Thyroid gland (tissue), 4 donors: ENCODE measurements at regions not wholly inside any gene's neighbourhood (a gene's known extent, or its start where the extent isn't known, plus 50 kb on each side); places are given as distances from the start of the nearest gene placed in this dataset.
A peak's percentile ranks its signal among the peaks of the same experiment; 100 is the strongest.

Experiments
- DNase-seq, 2 donors: peaks; one replicate each; pipeline ENCODE4 v3.0.0-alpha.2; 2019
- H3K27ac ChIP-seq, 3 donors: fragments of 200-600 bp; sonication (generic); 1 replicate in 2 of 3; 2 replicates in 1 of 3; pipeline ENCODE4 v1.5.1; 2016 to 2019; ENCODE audit warnings: mild to moderate bottlenecking in 1 of 3, moderate library complexity in 1 of 3
- H3K27me3 ChIP-seq: fragments of 200-600 bp; sonication (generic); one replicate; pipeline ENCODE4 v1.5.1; 2019
- H3K36me3 ChIP-seq, 2 donors: fragments of 200-600 bp; sonication (generic); one replicate each; pipeline ENCODE4 v1.5.1; 2016 to 2019
- H3K4me1 ChIP-seq, 2 donors: fragments of 200-600 bp; sonication (generic); one replicate each; pipeline ENCODE4 v1.5.1; 2017 to 2019
- H3K4me3 ChIP-seq, 3 donors: fragments of 200-600 bp; sonication (generic); replicated peaks in 1 of 3; 1 replicate in 2 of 3; 2 replicates in 1 of 3; pipeline ENCODE4 v1.5.1; 2016; ENCODE audit warnings: mild to moderate bottlenecking in 1 of 3
- H3K9me3 ChIP-seq: fragments of 200-600 bp; sonication (generic); one replicate; pipeline ENCODE4 v1.5.1; 2017
- POLR2A ChIP-seq, 2 donors: fragments of 450-650 bp; IDR thresholded peaks; one replicate each; pipeline ENCODE4 v1.6.1; 2017; ENCODE audit warnings: antibody characterized with exemption in 2 of 2, mild to moderate bottlenecking in 2 of 2, moderate library complexity in 1 of 2
- WGBS, 2 donors: methylation state at CpG; one replicate each; pipeline ENCODE4 v1.1.5; 2017; 5-methylcytosine and 5-hydroxymethylcytosine counted together
- intact Hi-C: fragments of 100-400 bp; cut with DNase I; formaldehyde crosslinking; loops from one replicate; pipeline ENCODE4 v1.15.1; 2023
- TF ChIP-seq, protein P1 (sequence below), 6 experiments: fragments of 200-600 bp in 3 of 6; fragments of 450-650 bp in 3 of 6; sonication (generic) in 3 of 6; IDR thresholded peaks; one replicate each; pipeline ENCODE4 v1.5.1; 2016 to 2019; ENCODE audit warnings: antibody characterized with exemption in 6 of 6, mild to moderate bottlenecking in 2 of 6, inconsistent platforms in 1 of 6, moderate library complexity in 1 of 6

DNA sequence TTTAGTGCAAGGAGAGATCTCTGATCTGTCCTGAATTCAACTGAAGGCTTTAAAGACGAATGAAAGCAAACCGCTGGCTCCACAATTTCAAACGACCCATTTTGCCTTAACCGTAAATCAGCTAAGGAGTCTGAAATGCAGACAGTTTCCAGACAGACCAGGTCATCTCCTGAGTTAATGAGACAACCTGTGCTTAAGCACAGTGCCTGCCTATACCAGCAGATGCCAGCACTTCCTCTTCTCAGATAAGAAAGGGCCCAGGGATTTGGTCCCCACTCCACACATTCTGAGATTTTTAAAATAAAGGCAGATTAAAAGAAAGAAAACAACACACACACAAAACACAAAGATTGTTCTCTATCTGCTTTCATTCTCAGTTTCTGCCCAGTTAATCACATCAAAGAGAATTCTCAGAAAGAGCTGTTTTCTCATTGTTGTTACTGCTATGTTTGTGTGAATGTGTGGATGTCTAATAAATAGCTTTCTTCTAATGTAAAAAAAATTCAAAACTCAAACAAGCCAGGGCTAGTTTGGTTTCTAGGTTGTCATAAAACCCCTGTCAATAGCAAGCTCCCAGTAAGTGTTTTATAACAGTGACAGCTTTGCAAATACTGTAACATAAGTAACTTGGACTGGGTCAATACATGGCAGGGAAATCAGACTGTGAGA, 157.7 kb upstream of the SLC24A2 start:
- no peaks in the 10 kb centered on the region for H3K4me1 ChIP-seq
- intact Hi-C loops = no loop called here
- TF ChIP-seq POLR2A (IDR thresholded peaks at IDR 0.05) = no peak
- TF ChIP-seq, protein P1, sequence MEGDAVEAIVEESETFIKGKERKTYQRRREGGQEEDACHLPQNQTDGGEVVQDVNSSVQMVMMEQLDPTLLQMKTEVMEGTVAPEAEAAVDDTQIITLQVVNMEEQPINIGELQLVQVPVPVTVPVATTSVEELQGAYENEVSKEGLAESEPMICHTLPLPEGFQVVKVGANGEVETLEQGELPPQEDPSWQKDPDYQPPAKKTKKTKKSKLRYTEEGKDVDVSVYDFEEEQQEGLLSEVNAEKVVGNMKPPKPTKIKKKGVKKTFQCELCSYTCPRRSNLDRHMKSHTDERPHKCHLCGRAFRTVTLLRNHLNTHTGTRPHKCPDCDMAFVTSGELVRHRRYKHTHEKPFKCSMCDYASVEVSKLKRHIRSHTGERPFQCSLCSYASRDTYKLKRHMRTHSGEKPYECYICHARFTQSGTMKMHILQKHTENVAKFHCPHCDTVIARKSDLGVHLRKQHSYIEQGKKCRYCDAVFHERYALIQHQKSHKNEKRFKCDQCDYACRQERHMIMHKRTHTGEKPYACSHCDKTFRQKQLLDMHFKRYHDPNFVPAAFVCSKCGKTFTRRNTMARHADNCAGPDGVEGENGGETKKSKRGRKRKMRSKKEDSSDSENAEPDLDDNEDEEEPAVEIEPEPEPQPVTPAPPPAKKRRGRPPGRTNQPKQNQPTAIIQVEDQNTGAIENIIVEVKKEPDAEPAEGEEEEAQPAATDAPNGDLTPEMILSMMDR (IDR thresholded peaks at IDR 0.05) = peak in 3 of 6 experiments; percentile 8 to 24 (median 8)
- H3K27ac ChIP-seq = no peak overlapping the region
- H3K4me3 ChIP-seq = no peak overlapping the region
- H3K36me3 ChIP-seq = no peaks in the 10 kb centered on the region
- no peaks in the 10 kb centered on the region for H3K27me3 ChIP-seq
- 77 to 81% methylated on average over 4 of the region's 4 CpGs for WGBS, 2 donors
- H3K9me3 ChIP-seq = no peaks in the 10 kb centered on the region
- DNase-seq = no peak

DNA sequence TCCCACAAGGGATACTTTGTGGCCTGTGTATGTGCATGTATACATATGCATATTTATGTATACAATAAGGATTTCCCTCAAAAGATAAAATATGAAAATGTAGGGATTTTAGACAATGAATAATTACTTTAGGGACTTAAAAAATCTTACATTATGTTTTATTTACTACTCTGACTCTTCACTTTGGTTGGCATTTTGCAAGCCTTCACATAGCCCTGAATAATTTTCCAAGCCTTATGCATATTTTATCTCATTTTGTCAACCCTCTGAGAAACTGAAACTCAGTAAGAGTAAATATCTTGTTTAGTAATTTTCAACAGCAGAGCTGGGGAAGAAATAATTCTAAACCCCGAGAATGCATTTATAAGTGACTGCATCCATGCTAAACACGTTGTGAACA, 153.0 kb upstream of the SLC24A2 start:
- DNase-seq = no peak
- 67 to 76% methylated on average over 2 of the region's 2 CpGs for WGBS, 2 donors
- no peaks in the 10 kb centered on the region for H3K27me3 ChIP-seq
- H3K4me1 ChIP-seq = no peaks in the 10 kb centered on the region
- H3K27ac ChIP-seq = no peak overlapping the region
- no peaks in the 10 kb centered on the region for H3K36me3 ChIP-seq
- no peak for TF ChIP-seq POLR2A (IDR thresholded peaks at IDR 0.05)
- TF ChIP-seq, protein P1 (IDR thresholded peaks at IDR 0.05) = no peak
- no peaks in the 10 kb centered on the region for H3K9me3 ChIP-seq
- intact Hi-C loops = no loop called here
- no peak overlapping the region for H3K4me3 ChIP-seq

GRCh38 chr9:19940811-19941535, 152.1 kb upstream of the SLC24A2 start:
- intact Hi-C loops = no loop called here
- Histone ChIP-seq H3K36me3 (no peaks in the 10 kb centered on the region), H3K27me3 (no peaks in the 10 kb centered on the region), H3K27ac (no peak overlapping the region), H3K4me3 (no peak overlapping the region), H3K9me3 (no peaks in the 10 kb centered on the region), H3K4me1 (no peaks in the 10 kb centered on the region)
- TF ChIP-seq, protein P1 (IDR thresholded peaks at IDR 0.05) = no peak
- TF ChIP-seq POLR2A (IDR thresholded peaks at IDR 0.05) = no peak
- 70 to 85% methylated on average over 2 of the region's 2 CpGs for WGBS, 2 donors
- DNase-seq = no peak

GRCh38 chr9:19939734-19940278, 151.0 kb upstream of the SLC24A2 start:
- Histone ChIP-seq H3K4me3 (no peak overlapping the region), H3K36me3 (no peaks in the 10 kb centered on the region), H3K4me1 (no peaks in the 10 kb centered on the region), H3K9me3 (no peaks in the 10 kb centered on the region), H3K27me3 (no peaks in the 10 kb centered on the region), H3K27ac (no peak overlapping the region)
- TF ChIP-seq, protein P1 (IDR thresholded peaks at IDR 0.05) = no peak
- no peak for TF ChIP-seq POLR2A (IDR thresholded peaks at IDR 0.05)
- no peak for DNase-seq
- 15 to 38% methylated on average over 5 of the region's 5 CpGs for WGBS, 2 donors
- intact Hi-C loops = no loop called here
